Tibial artery (tissue), 4 donors: ENCODE measurements at regions not wholly inside any gene's neighbourhood (a gene's known extent, or its start where the extent isn't known, plus 50 kb on each side); places are given as distances from the start of the nearest gene placed in this dataset.

ENCODE experiments used
- DNase-seq, 2 donors: peaks; one replicate each; pipeline ENCODE4 v3.0.0-alpha.2; 2019
- H3K27ac ChIP-seq, 2 donors: fragments of 200-600 bp; sonication (generic) in 1 of 2; 1 replicate in 1 of 2; 2 replicates in 1 of 2; pipeline ENCODE4 v1.5.1; 2018 to 2019; ENCODE audit warnings: mild to moderate bottlenecking in 1 of 2
- H3K27me3 ChIP-seq, 2 donors: fragments of 200-600 bp; sonication (generic) in 1 of 2; one replicate each; pipeline versions ENCODE4 v1.5.1 to v1.6.0; 2016 to 2019
- H3K36me3 ChIP-seq, 3 donors: fragments of 200-600 bp; sonication (generic) in 2 of 3; one replicate each; pipeline ENCODE4 v1.5.1; 2016 to 2019; ENCODE audit warnings: mild to moderate bottlenecking in 2 of 3
- H3K4me1 ChIP-seq, 4 donors: fragments of 200-600 bp; sonication (generic) in 2 of 4; 1 replicate in 3 of 4; 2 replicates in 1 of 4; pipeline ENCODE4 v1.5.1; 2016 to 2019
- H3K4me3 ChIP-seq, 2 donors: fragments of 200-600 bp; sonication (generic) in 1 of 2; 1 replicate in 1 of 2; 2 replicates in 1 of 2; pipeline ENCODE4 v1.5.1; 2018 to 2019; ENCODE audit warnings: mild to moderate bottlenecking in 2 of 2
- H3K9me3 ChIP-seq, 3 donors: fragments of 200-600 bp; sonication (generic) in 1 of 3; one replicate each; pipeline ENCODE4 v1.5.1; 2016 to 2019
- intact Hi-C: fragments of 100-400 bp; cut with DNase I; formaldehyde crosslinking; loops from one replicate; pipeline ENCODE4 v1.15.0; 2023; ENCODE audit warnings: low total_unique reads
- TF ChIP-seq, protein P1 (sequence below), 2 experiments: fragments of 200-600 bp in 1 of 2; fragments of 450-650 bp in 1 of 2; IDR thresholded peaks; one replicate each; pipeline ENCODE4 v1.5.1; 2017 to 2019; ENCODE audit warnings: antibody characterized with exemption in 2 of 2, mild to moderate bottlenecking in 1 of 2, moderate library complexity in 1 of 2

- no peak for DNase-seq
- intact Hi-C loops, result no loop called here
- TF ChIP-seq, protein P1, sequence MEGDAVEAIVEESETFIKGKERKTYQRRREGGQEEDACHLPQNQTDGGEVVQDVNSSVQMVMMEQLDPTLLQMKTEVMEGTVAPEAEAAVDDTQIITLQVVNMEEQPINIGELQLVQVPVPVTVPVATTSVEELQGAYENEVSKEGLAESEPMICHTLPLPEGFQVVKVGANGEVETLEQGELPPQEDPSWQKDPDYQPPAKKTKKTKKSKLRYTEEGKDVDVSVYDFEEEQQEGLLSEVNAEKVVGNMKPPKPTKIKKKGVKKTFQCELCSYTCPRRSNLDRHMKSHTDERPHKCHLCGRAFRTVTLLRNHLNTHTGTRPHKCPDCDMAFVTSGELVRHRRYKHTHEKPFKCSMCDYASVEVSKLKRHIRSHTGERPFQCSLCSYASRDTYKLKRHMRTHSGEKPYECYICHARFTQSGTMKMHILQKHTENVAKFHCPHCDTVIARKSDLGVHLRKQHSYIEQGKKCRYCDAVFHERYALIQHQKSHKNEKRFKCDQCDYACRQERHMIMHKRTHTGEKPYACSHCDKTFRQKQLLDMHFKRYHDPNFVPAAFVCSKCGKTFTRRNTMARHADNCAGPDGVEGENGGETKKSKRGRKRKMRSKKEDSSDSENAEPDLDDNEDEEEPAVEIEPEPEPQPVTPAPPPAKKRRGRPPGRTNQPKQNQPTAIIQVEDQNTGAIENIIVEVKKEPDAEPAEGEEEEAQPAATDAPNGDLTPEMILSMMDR (IDR thresholded peaks at IDR 0.05), result no peak
- no peak overlapping the region for H3K27ac ChIP-seq
- peaks cover 0 to 13% (median 2%) of the 10 kb centered on the region in 4 donors for H3K4me1 ChIP-seq
- H3K36me3 ChIP-seq, result no peaks in the 10 kb centered on the region
- no peaks in the 10 kb centered on the region for H3K27me3 ChIP-seq
- no peak overlapping the region for H3K4me3 ChIP-seq
- H3K9me3 ChIP-seq, result no peaks in the 10 kb centered on the region
These were observed 110.6 kb upstream of the RIOK3 start for GRCh38 chr18:23342506-23342905.

- intact Hi-C loops, result loop anchor here (10.0 kb wide), 1 partner anchor 115 kb away; no protein-coding TSS in a partner anchor
- Histone ChIP-seq H3K4me3 (no peak overlapping the region), H3K27me3 (no peaks in the 10 kb centered on the region), H3K36me3 (no peaks in the 10 kb centered on the region), H3K27ac (no peak overlapping the region), H3K9me3 (no peaks in the 10 kb centered on the region), H3K4me1 (peaks cover 0 to 9% (median 2%) of the 10 kb centered on the region in 4 donors)
- TF ChIP-seq, protein P1 (IDR thresholded peaks at IDR 0.05), result no peak
- DNase-seq, result no peak
These were observed 102.9 kb upstream of the RIOK3 start for GRCh38 chr18:23350188-23350587.

- Histone ChIP-seq H3K4me1 (peaks cover 0 to 22% (median 11%) of the 10 kb centered on the region in 4 donors), H3K27me3 (no peaks in the 10 kb centered on the region), H3K27ac (no peak overlapping the region), H3K9me3 (no peaks in the 10 kb centered on the region), H3K4me3 (no peak overlapping the region), H3K36me3 (no peaks in the 10 kb centered on the region)
- TF ChIP-seq, protein P1 (IDR thresholded peaks at IDR 0.05), result no peak
- no peak for DNase-seq
- intact Hi-C loops, result loop anchor here (10.0 kb wide), 1 partner anchor 117 kb away; no protein-coding TSS in a partner anchor
These were observed 101.6 kb upstream of the RIOK3 start for GRCh38 chr18:23351521-23351920.

- H3K4me1 ChIP-seq, result peaks cover 0 to 27% (median 16%) of the 10 kb centered on the region in 4 donors
- intact Hi-C loops, result loop anchor here (10.0 kb wide), 1 partner anchor 117 kb away; no protein-coding TSS in a partner anchor
- no peak for DNase-seq
- H3K4me3 ChIP-seq, result no peak overlapping the region
- TF ChIP-seq, protein P1 (IDR thresholded peaks at IDR 0.05), result no peak
- H3K27me3 ChIP-seq, result no peaks in the 10 kb centered on the region
- no peaks in the 10 kb centered on the region for H3K36me3 ChIP-seq
- no peak overlapping the region for H3K27ac ChIP-seq
- no peaks in the 10 kb centered on the region for H3K9me3 ChIP-seq
These were observed 101.0 kb upstream of the RIOK3 start for GRCh38 chr18:23352042-23352441.

- no peaks in the 10 kb centered on the region for H3K27me3 ChIP-seq
- H3K36me3 ChIP-seq, result no peaks in the 10 kb centered on the region
- H3K27ac ChIP-seq, result no peak overlapping the region
- no peaks in the 10 kb centered on the region for H3K9me3 ChIP-seq
- no peak for DNase-seq
- intact Hi-C loops, result loop anchor here (10.0 kb wide), 1 partner anchor 119 kb away; no protein-coding TSS in a partner anchor
- peaks cover 0 to 41% (median 29%) of the 10 kb centered on the region in 4 donors for H3K4me1 ChIP-seq
- TF ChIP-seq, protein P1 (IDR thresholded peaks at IDR 0.05), result no peak
- H3K4me3 ChIP-seq, result no peak overlapping the region
These were observed 99.6 kb upstream of the RIOK3 start for GRCh38 chr18:23353459-23353858.
